GM23248 (cell line): ENCODE measurements at regions not wholly inside any gene's neighbourhood (a gene's known extent, or its start where the extent isn't known, plus 50 kb on each side); places are given as distances from the start of the nearest gene placed in this dataset.

Experiments
- EZH2 ChIP-seq: fragments of 200-600 bp; sonication (generic); IDR thresholded peaks from 2 replicates; pipeline ENCODE4 v1.6.1; 2018; ENCODE audit warnings: antibody characterized with exemption, mild to moderate bottlenecking; ENCODE audit not compliant: insufficient read depth, poor library complexity, severe bottlenecking
- EZH2phosphoT487 ChIP-seq: fragments of 200-600 bp; sonication (generic); IDR thresholded peaks from 2 replicates; pipeline ENCODE4 v1.6.1; 2018; ENCODE audit warnings: antibody characterized with exemption, moderate library complexity, mild to moderate bottlenecking, low read depth; ENCODE audit not compliant: insufficient read depth

DNA sequence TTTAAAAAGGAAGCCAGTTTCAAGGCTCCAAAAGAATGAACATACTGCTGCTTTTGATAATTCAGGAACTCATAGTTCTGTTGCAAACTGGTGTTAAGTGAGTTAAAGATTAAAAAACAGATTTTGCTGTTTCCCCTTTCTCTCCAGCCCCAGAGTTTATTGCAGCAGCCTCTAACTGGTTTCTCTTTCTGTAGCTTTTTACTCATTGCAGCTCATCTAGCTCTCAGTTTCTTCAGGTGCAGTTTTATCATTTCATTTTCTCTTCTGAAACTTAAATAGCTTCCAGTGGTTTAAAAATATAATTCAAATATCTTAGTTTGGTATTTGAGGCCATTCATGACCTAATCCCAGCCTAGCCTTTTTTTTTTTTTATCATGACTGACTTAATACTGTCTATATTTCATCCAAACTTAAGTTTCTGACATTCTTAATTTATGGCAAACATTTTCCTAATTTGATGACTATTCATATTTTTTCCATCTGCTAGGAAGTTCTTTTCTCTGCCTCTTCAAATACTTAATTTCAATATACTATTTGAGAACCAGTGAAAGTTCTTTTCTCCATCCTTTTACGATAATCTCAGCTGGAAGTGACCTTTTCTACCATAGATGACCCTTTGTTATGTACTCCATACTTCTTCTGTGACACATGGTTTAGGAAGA lies 252.7 kb upstream of the GRIA1 start:
- TF ChIP-seq EZH2 (no peak), EZH2phosphoT487 (no peak)
